ENCODE measurements at regions not wholly inside any gene's neighbourhood (a gene's known extent, or its start where the extent isn't known, plus 50 kb on each side); places are given as distances from the start of the nearest gene placed in this dataset.

DNA sequence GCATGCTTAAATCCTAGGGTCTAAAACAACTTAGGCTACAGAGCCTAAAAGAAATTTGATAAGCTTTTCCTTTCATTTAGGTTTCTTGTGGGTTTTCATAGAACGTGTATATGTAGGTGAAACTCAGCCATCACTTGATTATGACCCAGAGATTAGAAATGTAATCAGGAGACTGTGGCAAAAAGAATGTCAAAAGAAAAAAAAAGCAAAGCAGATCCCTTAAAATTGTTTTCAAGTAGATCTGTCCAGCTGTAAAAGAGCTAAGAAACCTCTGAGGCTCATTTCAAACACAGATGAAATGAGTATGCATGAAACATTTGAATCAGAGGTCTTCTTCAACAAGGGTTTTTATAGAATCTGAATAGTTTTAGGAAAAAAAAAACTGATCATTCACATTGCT is 341.3 kb upstream of the PRDM1 start:
- Histone ChIP-seq H3K36me3 (ENCODE audit: control insufficient read depth, insufficient read depth, low read length) (no peaks in the 10 kb centered on the region), H3K4me3 (ENCODE audit: low read length) (no peak overlapping the region), H3K4me1 (ENCODE audit: control insufficient read depth, insufficient read depth, low read length) (no peaks in the 10 kb centered on the region), H3K9me3 (ENCODE audit: control insufficient read depth, low read depth, low read length) (no peaks in the 10 kb centered on the region), H3K27ac (ENCODE audit: low read length) (no peak overlapping the region), H3K27me3 (ENCODE audit: control insufficient read depth, insufficient read depth, low read length) (no peaks in the 10 kb centered on the region)
- 83% methylated on average over 1 of the region's 1 CpG for WGBS (ENCODE audit: insufficient coverage, low lambda C conversion rate)
- DNase-seq = no peak

- Histone ChIP-seq H3K9me3 (ENCODE audit: control insufficient read depth, low read depth, low read length) (no peaks in the 10 kb centered on the region), H3K27me3 (ENCODE audit: control insufficient read depth, insufficient read depth, low read length) (no peaks in the 10 kb centered on the region), H3K4me3 (ENCODE audit: low read length) (no peak overlapping the region), H3K36me3 (ENCODE audit: control insufficient read depth, insufficient read depth, low read length) (no peaks in the 10 kb centered on the region), H3K27ac (ENCODE audit: low read length) (no peak overlapping the region), H3K4me1 (ENCODE audit: control insufficient read depth, insufficient read depth, low read length) (no peaks in the 10 kb centered on the region)
- no peak for DNase-seq
- WGBS (ENCODE audit: insufficient coverage, low lambda C conversion rate) = no CpG with 5 or more reads among the region's 7 CpGs
Measured at GRCh38 chr6:105740946-105741645, 338.2 kb upstream of the PREP start.

DNA sequence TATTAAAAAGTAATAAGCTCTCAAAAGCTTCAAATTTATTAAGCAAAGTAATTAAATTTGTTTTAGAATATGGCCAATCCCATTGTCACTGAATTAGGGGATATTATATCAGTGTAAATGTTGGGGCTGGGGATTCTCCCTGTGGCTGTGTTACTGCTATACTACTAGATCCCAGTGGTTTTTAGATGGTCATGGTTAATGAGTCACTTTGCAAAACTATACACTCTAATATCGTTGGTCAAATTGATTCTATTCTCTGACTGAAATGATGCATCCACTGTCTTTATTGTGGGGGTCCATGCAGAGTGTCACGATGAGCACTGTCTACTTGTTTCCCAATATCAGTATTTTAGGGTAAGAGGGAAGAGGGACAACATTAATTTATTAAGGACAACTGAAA is 336.9 kb upstream of the PREP start:
- H3K4me1 ChIP-seq (ENCODE audit: control insufficient read depth, insufficient read depth, low read length) = no peaks in the 10 kb centered on the region
- no peak for DNase-seq
- H3K36me3 ChIP-seq (ENCODE audit: control insufficient read depth, insufficient read depth, low read length) = no peaks in the 10 kb centered on the region
- no peak overlapping the region for H3K4me3 ChIP-seq (ENCODE audit: low read length)
- H3K27me3 ChIP-seq (ENCODE audit: control insufficient read depth, insufficient read depth, low read length) = no peaks in the 10 kb centered on the region
- H3K27ac ChIP-seq (ENCODE audit: low read length) = no peak overlapping the region
- WGBS (ENCODE audit: insufficient coverage, low lambda C conversion rate) = 67% methylated on average over 1 of the region's 2 CpGs
- no peaks in the 10 kb centered on the region for H3K9me3 ChIP-seq (ENCODE audit: control insufficient read depth, low read depth, low read length)

- H3K9me3 ChIP-seq (ENCODE audit: control insufficient read depth, low read depth, low read length) = no peaks in the 10 kb centered on the region
- peak in 1 of 2 donors; percentile 15 for DNase-seq
- no peaks in the 10 kb centered on the region for H3K27me3 ChIP-seq (ENCODE audit: control insufficient read depth, insufficient read depth, low read length)
- WGBS (ENCODE audit: insufficient coverage, low lambda C conversion rate) = 17% methylated on average over 1 of the region's 4 CpGs
- H3K4me3 ChIP-seq (ENCODE audit: low read length) = no peak overlapping the region
- no peaks in the 10 kb centered on the region for H3K36me3 ChIP-seq (ENCODE audit: control insufficient read depth, insufficient read depth, low read length)
- no peaks in the 10 kb centered on the region for H3K4me1 ChIP-seq (ENCODE audit: control insufficient read depth, insufficient read depth, low read length)
- H3K27ac ChIP-seq (ENCODE audit: low read length) = no peak overlapping the region
Measured at GRCh38 chr6:105733556-105734162, 330.8 kb upstream of the PREP start.

- Histone ChIP-seq H3K36me3 (ENCODE audit: control insufficient read depth, insufficient read depth, low read length) (no peaks in the 10 kb centered on the region), H3K27me3 (ENCODE audit: control insufficient read depth, insufficient read depth, low read length) (no peaks in the 10 kb centered on the region), H3K27ac (ENCODE audit: low read length) (no peak overlapping the region), H3K4me3 (ENCODE audit: low read length) (no peak overlapping the region), H3K4me1 (ENCODE audit: control insufficient read depth, insufficient read depth, low read length) (no peaks in the 10 kb centered on the region), H3K9me3 (ENCODE audit: control insufficient read depth, low read depth, low read length) (no peaks in the 10 kb centered on the region)
- no CpG with 5 or more reads among the region's 1 CpG for WGBS (ENCODE audit: insufficient coverage, low lambda C conversion rate)
- DNase-seq = no peak
Measured at GRCh38 chr6:105728995-105729394, 326.1 kb upstream of the PREP start.

- no peaks in the 10 kb centered on the region for H3K36me3 ChIP-seq (ENCODE audit: control insufficient read depth, insufficient read depth, low read length)
- WGBS (ENCODE audit: insufficient coverage, low lambda C conversion rate) = 95% methylated on average over 3 of the region's 4 CpGs
- no peak for DNase-seq
- H3K9me3 ChIP-seq (ENCODE audit: control insufficient read depth, low read depth, low read length) = no peaks in the 10 kb centered on the region
- H3K27ac ChIP-seq (ENCODE audit: low read length) = no peak overlapping the region
- H3K4me1 ChIP-seq (ENCODE audit: control insufficient read depth, insufficient read depth, low read length) = no peaks in the 10 kb centered on the region
- H3K4me3 ChIP-seq (ENCODE audit: low read length) = no peak overlapping the region
- no peaks in the 10 kb centered on the region for H3K27me3 ChIP-seq (ENCODE audit: control insufficient read depth, insufficient read depth, low read length)
Measured at GRCh38 chr6:105726902-105727655, 324.2 kb upstream of the PREP start.

DNA sequence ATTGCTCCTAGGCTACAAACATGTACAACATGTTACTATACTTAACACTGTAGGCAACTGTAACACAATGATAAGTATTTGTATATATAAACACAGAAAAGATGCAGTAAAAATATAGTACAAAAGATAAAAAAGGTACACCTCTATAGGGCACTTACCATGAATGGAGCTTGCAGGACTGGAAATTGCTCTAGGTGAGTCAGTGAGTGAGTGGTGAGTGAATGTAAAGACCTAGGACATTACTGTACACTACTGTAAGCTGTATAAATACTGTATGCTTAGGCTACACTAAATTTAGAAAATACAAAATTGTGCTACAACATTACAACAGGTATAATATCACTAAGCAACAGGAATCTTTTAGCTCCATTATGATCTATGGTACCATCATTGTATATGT is 312.0 kb upstream of the PREP start:
- no peaks in the 10 kb centered on the region for H3K4me1 ChIP-seq (ENCODE audit: control insufficient read depth, insufficient read depth, low read length)
- no peak for DNase-seq
- peaks cover 26% of the 10 kb centered on the region for H3K9me3 ChIP-seq (ENCODE audit: control insufficient read depth, low read depth, low read length)
- H3K27me3 ChIP-seq (ENCODE audit: control insufficient read depth, insufficient read depth, low read length) = no peaks in the 10 kb centered on the region
- H3K36me3 ChIP-seq (ENCODE audit: control insufficient read depth, insufficient read depth, low read length) = no peaks in the 10 kb centered on the region
- H3K27ac ChIP-seq (ENCODE audit: low read length) = no peak overlapping the region
- H3K4me3 ChIP-seq (ENCODE audit: low read length) = no peak overlapping the region

GRCh38 chr6:105713474-105714118 is 310.7 kb upstream of the PREP start:
- H3K9me3 ChIP-seq (ENCODE audit: control insufficient read depth, low read depth, low read length) = peaks cover 26% of the 10 kb centered on the region
- H3K4me1 ChIP-seq (ENCODE audit: control insufficient read depth, insufficient read depth, low read length) = no peaks in the 10 kb centered on the region
- H3K36me3 ChIP-seq (ENCODE audit: control insufficient read depth, insufficient read depth, low read length) = no peaks in the 10 kb centered on the region
- H3K27me3 ChIP-seq (ENCODE audit: control insufficient read depth, insufficient read depth, low read length) = no peaks in the 10 kb centered on the region
- DNase-seq = no peak
- no peak overlapping the region for H3K27ac ChIP-seq (ENCODE audit: low read length)
- 100% methylated on average over 1 of the region's 1 CpG for WGBS (ENCODE audit: insufficient coverage, low lambda C conversion rate)
- no peak overlapping the region for H3K4me3 ChIP-seq (ENCODE audit: low read length)

DNA sequence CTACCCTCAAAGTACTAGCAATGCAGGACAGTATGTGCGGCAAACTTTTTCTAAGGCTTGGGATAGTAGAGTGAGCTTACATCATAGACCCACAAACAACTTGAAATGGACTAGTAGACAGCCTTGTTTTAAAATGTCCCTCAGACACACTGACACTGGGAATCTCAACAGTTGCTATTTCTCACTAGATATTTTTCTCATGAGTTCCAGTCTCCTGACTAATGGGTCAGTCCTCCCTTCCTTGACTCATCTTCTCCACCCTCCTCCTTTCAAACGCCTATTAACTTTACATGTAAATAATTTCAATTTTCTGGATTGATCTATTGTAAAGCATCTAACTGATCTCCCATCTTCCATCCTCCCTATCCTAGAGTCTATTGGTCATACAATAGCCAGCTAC is 308.3 kb upstream of the PREP start:
- no peak overlapping the region for H3K27ac ChIP-seq (ENCODE audit: low read length)
- H3K27me3 ChIP-seq (ENCODE audit: control insufficient read depth, insufficient read depth, low read length) = no peaks in the 10 kb centered on the region
- WGBS (ENCODE audit: insufficient coverage, low lambda C conversion rate) = 83% methylated on average over 1 of the region's 2 CpGs
- H3K4me1 ChIP-seq (ENCODE audit: control insufficient read depth, insufficient read depth, low read length) = no peaks in the 10 kb centered on the region
- no peak for DNase-seq
- H3K9me3 ChIP-seq (ENCODE audit: control insufficient read depth, low read depth, low read length) = peaks cover 26% of the 10 kb centered on the region
- no peaks in the 10 kb centered on the region for H3K36me3 ChIP-seq (ENCODE audit: control insufficient read depth, insufficient read depth, low read length)
- H3K4me3 ChIP-seq (ENCODE audit: low read length) = no peak overlapping the region

DNA sequence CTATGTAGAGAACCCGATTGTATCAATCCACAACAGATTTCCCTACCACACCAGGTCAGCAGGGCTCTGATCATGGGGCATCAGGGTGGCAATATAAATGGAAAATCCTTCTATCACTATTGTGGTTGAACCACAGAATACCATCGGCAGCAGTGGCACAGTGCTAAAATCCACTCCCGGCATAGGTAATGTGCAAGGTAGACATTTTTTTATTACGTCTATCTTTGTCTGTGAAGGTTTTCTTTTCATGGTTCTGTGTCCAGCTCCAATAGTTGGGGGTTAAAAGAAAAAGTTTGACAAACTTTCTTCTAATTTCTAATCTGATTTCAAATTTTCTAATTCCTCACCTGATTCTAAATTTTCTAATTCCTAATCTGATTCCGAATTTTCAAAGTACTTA is 302.7 kb upstream of the PREP start:
- no peaks in the 10 kb centered on the region for H3K4me1 ChIP-seq (ENCODE audit: control insufficient read depth, insufficient read depth, low read length)
- H3K27me3 ChIP-seq (ENCODE audit: control insufficient read depth, insufficient read depth, low read length) = no peaks in the 10 kb centered on the region
- no peak overlapping the region for H3K4me3 ChIP-seq (ENCODE audit: low read length)
- no peak for DNase-seq
- H3K36me3 ChIP-seq (ENCODE audit: control insufficient read depth, insufficient read depth, low read length) = no peaks in the 10 kb centered on the region
- H3K27ac ChIP-seq (ENCODE audit: low read length) = no peak overlapping the region
- H3K9me3 ChIP-seq (ENCODE audit: control insufficient read depth, low read depth, low read length) = no peaks in the 10 kb centered on the region
- WGBS (ENCODE audit: insufficient coverage, low lambda C conversion rate) = 90% methylated on average over 4 of the region's 5 CpGs
